ENCODE measurements at regions not wholly inside any gene's neighbourhood (a gene's known extent, or its start where the extent isn't known, plus 50 kb on each side); places are given as distances from the start of the nearest gene placed in this dataset.
A peak's percentile ranks its signal among the peaks of the same experiment; 100 is the strongest.

DNA sequence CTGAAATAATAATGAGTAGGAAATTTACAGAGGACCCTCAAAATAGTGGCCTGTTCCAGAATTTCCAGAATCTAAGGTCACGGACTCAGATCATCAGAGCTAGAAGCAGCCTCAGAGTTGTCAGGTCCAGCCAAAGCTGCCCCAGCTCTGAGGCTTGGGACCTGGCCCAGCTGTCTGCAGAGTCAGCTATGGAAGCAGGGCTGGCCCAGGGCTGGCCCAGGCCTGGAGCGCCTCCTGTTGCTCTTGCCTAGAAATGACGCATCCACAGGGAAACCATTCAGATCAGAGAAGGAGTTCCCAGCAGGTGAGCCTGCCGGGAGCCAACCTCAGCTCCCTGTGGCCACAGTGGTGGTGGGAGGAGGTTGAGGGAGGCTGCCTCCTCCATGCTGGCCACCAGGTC is 106.7 kb upstream of the ARL4C start:
- Histone ChIP-seq H3K27ac (ENCODE audit: low read depth, low read length) (no peak overlapping the region), H3K4me3 (ENCODE audit: low read depth, low read length) (no peak overlapping the region), H3K27me3 (ENCODE audit: insufficient read depth, low read length) (no peaks in the 10 kb centered on the region), H2AFZ (ENCODE audit: low read length, unreplicated experiment) (no peak overlapping the region), H3K36me3 (ENCODE audit: insufficient read depth, low read length) (no peaks in the 10 kb centered on the region), H3K79me2 (ENCODE audit: control insufficient read depth, insufficient read depth, low read length, unreplicated experiment) (no peaks in the 10 kb centered on the region), H3K4me1 (ENCODE audit: control insufficient read depth, insufficient read depth, low read length, unreplicated experiment) (no peaks in the 10 kb centered on the region)

DNA sequence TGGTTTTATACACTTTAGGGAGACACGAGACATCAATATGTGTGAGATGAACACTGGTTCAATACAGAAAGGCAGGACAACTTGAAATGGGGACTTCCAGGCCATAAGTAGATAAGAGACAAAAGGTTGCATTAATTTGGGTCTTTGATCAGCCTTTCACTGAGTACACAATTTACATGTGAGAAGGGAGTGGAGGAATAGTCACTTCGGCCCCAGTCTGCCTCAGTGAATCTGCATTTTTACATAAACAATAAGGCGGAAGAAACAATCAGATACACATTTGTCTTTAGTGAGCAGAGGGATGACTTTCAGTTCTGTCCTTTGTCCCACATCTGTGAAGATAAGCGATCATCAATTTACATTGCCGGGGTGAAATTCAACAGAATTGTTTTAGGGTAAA is 104.3 kb upstream of the ARL4C start:
- no peak overlapping the region for H3K27ac ChIP-seq (ENCODE audit: low read depth, low read length)
- H3K27me3 ChIP-seq (ENCODE audit: insufficient read depth, low read length): no peaks in the 10 kb centered on the region
- H3K79me2 ChIP-seq (ENCODE audit: control insufficient read depth, insufficient read depth, low read length, unreplicated experiment): no peaks in the 10 kb centered on the region
- H3K36me3 ChIP-seq (ENCODE audit: insufficient read depth, low read length): no peaks in the 10 kb centered on the region
- H2AFZ ChIP-seq (ENCODE audit: low read length, unreplicated experiment): no peak overlapping the region
- no peak overlapping the region for H3K4me3 ChIP-seq (ENCODE audit: low read depth, low read length)
- H3K4me1 ChIP-seq (ENCODE audit: control insufficient read depth, insufficient read depth, low read length, unreplicated experiment): no peaks in the 10 kb centered on the region

DNA sequence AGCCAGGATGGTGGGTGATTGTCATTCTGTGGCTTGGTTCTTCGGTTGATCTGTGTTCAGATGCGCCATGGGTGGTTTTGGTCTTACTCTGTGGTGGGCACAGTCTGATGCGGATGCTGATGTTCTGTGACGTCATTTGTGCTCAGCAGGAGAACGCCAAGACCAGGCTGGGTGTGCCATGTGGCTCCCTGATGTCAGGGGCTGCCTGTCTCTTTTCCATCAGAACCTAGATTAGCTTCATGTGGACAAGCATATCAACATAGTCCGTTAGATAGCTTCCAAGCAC is 100.6 kb upstream of the ARL4C start:
- Histone ChIP-seq H3K36me3 (ENCODE audit: insufficient read depth, low read length) (no peaks in the 10 kb centered on the region), H2AFZ (ENCODE audit: low read length, unreplicated experiment) (no peak overlapping the region), H3K27ac (ENCODE audit: low read depth, low read length) (no peak overlapping the region), H3K4me1 (ENCODE audit: control insufficient read depth, insufficient read depth, low read length, unreplicated experiment) (no peaks in the 10 kb centered on the region), H3K4me3 (ENCODE audit: low read depth, low read length) (no peak overlapping the region), H3K27me3 (ENCODE audit: insufficient read depth, low read length) (no peaks in the 10 kb centered on the region), H3K79me2 (ENCODE audit: control insufficient read depth, insufficient read depth, low read length, unreplicated experiment) (no peaks in the 10 kb centered on the region)

DNA sequence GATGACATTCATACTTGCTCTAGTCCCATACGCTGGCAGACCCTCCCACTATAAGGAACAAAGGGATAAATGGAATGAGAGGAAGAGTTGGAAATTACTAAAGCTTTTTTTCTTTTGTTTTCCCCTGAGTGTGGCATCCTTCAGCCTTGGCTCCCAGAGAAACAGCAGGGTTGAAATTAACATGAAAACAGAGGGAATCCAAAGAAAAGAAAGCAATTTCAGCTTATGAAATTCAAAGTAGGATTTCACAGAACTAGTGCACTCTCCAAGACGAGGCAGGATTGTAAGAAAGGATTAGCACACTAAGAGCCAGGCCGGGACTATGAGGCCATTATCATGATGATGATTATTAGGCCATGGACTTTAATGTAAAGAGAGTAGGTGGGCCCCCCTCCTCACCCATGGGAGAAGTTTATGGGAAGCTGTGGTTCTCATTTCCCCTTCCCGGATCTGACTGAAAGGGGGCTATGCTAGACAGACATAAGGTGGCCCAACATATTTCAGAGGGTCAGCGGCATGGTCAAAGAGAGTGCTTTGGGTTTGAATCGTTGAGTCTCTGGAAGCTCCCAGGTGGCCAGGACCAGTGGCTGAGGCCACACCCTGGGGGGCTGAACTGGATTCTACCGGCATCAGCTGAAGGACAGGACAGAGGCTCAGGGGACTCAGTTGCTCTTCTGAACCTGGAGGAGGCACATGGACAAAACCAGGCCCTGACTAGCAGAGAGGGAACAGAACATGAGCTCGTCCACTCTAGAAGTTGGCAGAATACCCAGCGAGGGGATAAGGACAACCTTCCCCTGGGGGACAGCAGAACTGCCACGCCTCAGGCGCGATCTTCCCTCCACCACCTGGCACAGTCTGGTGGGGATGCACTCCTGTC is 100.1 kb upstream of the ARL4C start:
- Histone ChIP-seq H3K4me3 (ENCODE audit: low read depth, low read length) (no peak overlapping the region), H2AFZ (ENCODE audit: low read length, unreplicated experiment) (no peak overlapping the region), H3K27ac (ENCODE audit: low read depth, low read length) (no peak overlapping the region), H3K36me3 (ENCODE audit: insufficient read depth, low read length) (no peaks in the 10 kb centered on the region), H3K27me3 (ENCODE audit: insufficient read depth, low read length) (no peaks in the 10 kb centered on the region), H3K79me2 (ENCODE audit: control insufficient read depth, insufficient read depth, low read length, unreplicated experiment) (no peaks in the 10 kb centered on the region), H3K4me1 (ENCODE audit: control insufficient read depth, insufficient read depth, low read length, unreplicated experiment) (no peaks in the 10 kb centered on the region)

DNA sequence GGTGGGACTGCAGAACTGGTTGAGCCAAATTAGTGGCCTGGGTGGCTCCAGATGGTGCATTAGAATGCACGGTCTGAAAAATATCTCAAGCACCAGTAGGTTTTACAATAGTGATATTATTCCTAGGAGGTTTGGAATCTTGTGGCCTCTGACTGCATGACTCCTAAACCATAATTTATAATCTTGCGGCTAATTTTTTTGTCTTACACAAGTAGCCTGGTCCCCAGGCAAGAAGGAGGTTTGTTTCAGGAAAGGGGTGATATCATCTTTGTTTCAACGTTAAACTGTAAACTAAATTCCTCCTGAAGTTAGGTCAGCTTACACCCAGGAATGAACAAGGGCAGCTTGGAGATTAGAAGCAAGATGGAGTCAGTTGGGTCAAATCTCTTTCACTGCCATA is 98.9 kb upstream of the ARL4C start:
- no peaks in the 10 kb centered on the region for H3K79me2 ChIP-seq (ENCODE audit: control insufficient read depth, insufficient read depth, low read length, unreplicated experiment)
- H3K36me3 ChIP-seq (ENCODE audit: insufficient read depth, low read length): no peaks in the 10 kb centered on the region
- no peak overlapping the region for H3K27ac ChIP-seq (ENCODE audit: low read depth, low read length)
- no peaks in the 10 kb centered on the region for H3K4me1 ChIP-seq (ENCODE audit: control insufficient read depth, insufficient read depth, low read length, unreplicated experiment)
- no peak overlapping the region for H2AFZ ChIP-seq (ENCODE audit: low read length, unreplicated experiment)
- H3K4me3 ChIP-seq (ENCODE audit: low read depth, low read length): no peak overlapping the region
- H3K27me3 ChIP-seq (ENCODE audit: insufficient read depth, low read length): no peaks in the 10 kb centered on the region

DNA sequence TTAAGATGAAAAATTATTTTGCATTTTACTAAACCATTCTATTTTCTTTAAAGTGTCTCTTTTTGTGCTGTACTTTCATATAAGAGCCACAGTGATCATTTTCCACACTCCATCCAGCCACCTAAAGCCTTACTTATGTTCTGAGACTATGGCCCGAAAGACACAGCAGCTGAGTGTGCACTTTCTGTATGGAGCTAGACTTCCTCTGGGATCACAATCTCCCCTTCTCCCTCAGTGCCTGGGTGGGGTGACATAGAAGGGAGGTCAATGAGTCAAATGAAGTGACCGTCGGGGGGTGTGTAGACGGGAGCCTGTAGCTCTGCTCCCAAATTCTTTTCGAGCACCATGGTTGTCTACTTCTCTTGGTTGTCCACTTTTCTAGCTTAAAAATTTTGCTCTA is 97.8 kb upstream of the ARL4C start:
- Histone ChIP-seq H2AFZ (ENCODE audit: low read length, unreplicated experiment) (no peak overlapping the region), H3K4me1 (ENCODE audit: control insufficient read depth, insufficient read depth, low read length, unreplicated experiment) (no peaks in the 10 kb centered on the region), H3K27me3 (ENCODE audit: insufficient read depth, low read length) (no peaks in the 10 kb centered on the region), H3K79me2 (ENCODE audit: control insufficient read depth, insufficient read depth, low read length, unreplicated experiment) (no peaks in the 10 kb centered on the region), H3K4me3 (ENCODE audit: low read depth, low read length) (no peak overlapping the region), H3K27ac (ENCODE audit: low read depth, low read length) (no peak overlapping the region), H3K36me3 (ENCODE audit: insufficient read depth, low read length) (no peaks in the 10 kb centered on the region)

DNA sequence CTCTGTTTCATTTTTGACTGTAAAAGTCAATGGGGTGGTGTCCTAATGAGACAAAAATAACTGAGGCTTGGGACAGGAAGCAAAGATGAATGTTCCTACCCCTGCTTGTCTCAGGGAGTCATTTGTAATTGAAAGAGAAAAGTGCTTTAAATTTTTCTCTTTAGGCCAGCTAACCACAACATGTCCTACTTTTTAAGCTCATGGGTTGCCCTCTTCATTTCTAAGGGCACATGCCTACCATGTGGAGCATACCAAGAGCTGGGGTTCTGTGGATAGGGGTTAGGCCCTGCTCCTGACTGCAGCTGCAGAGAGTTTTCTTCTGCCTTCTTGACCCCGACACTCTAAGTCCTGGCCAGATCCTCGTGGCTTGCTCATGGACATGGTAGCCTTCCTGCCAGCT is 96.8 kb upstream of the ARL4C start:
- Histone ChIP-seq H3K36me3 (ENCODE audit: insufficient read depth, low read length) (no peaks in the 10 kb centered on the region), H3K4me3 (ENCODE audit: low read depth, low read length) (no peak overlapping the region), H3K79me2 (ENCODE audit: control insufficient read depth, insufficient read depth, low read length, unreplicated experiment) (no peaks in the 10 kb centered on the region), H2AFZ (ENCODE audit: low read length, unreplicated experiment) (no peak overlapping the region), H3K27me3 (ENCODE audit: insufficient read depth, low read length) (no peaks in the 10 kb centered on the region), H3K27ac (ENCODE audit: low read depth, low read length) (no peak overlapping the region), H3K4me1 (ENCODE audit: control insufficient read depth, insufficient read depth, low read length, unreplicated experiment) (no peaks in the 10 kb centered on the region)

DNA sequence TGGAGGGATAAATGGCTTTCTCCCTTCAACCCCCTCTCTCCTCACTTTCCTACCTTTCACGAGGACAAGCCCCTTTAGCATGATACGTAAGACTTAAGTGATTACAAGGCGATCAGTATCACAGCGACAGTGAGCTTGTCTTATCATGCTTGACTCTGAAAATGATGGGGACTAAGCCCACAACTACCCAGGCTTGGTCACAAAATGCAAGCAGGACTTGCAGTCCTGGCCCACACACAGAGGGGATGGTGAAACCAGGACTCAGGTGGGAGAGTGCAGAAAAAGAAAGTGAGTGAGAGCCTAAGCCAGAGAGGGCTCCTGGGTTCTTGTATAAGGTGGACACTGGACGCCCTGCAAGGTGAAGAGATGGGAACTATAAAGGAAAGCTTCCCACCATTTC is 95.7 kb upstream of the ARL4C start:
- Histone ChIP-seq H3K4me3 (ENCODE audit: low read depth, low read length) (no peak overlapping the region), H3K36me3 (ENCODE audit: insufficient read depth, low read length) (no peaks in the 10 kb centered on the region), H3K27me3 (ENCODE audit: insufficient read depth, low read length) (no peaks in the 10 kb centered on the region), H3K27ac (ENCODE audit: low read depth, low read length) (no peak overlapping the region), H3K4me1 (ENCODE audit: control insufficient read depth, insufficient read depth, low read length, unreplicated experiment) (peaks cover 6% of the 10 kb centered on the region), H3K79me2 (ENCODE audit: control insufficient read depth, insufficient read depth, low read length, unreplicated experiment) (no peaks in the 10 kb centered on the region), H2AFZ (ENCODE audit: low read length, unreplicated experiment) (no peak overlapping the region)

DNA sequence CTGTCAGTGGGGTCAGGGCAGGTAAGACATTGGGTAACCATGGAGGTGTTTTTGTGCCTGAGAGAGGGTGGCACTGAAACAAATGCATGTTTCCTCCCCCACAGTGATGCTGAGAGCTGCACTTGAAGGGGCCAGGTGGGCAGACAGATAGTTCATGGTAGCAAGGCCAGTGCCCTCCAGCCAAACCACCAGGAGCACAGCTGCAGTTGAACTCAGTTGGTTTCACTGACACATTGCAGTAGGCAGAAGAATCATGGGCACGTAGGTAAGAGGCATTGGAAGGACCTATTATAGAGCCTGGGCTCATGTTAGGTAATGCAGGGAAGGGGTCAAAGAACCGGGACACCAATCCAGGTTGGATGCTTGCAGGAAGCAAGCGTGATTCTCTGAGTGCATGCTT is 93.2 kb upstream of the ARL4C start:
- no peaks in the 10 kb centered on the region for H3K27me3 ChIP-seq (ENCODE audit: insufficient read depth, low read length)
- H2AFZ ChIP-seq (ENCODE audit: low read length, unreplicated experiment): no peak overlapping the region
- H3K4me1 ChIP-seq (ENCODE audit: control insufficient read depth, insufficient read depth, low read length, unreplicated experiment): peaks cover 13% of the 10 kb centered on the region
- H3K79me2 ChIP-seq (ENCODE audit: control insufficient read depth, insufficient read depth, low read length, unreplicated experiment): no peaks in the 10 kb centered on the region
- H3K4me3 ChIP-seq (ENCODE audit: low read depth, low read length): no peak overlapping the region
- no peak overlapping the region for H3K27ac ChIP-seq (ENCODE audit: low read depth, low read length)
- H3K36me3 ChIP-seq (ENCODE audit: insufficient read depth, low read length): no peaks in the 10 kb centered on the region

DNA sequence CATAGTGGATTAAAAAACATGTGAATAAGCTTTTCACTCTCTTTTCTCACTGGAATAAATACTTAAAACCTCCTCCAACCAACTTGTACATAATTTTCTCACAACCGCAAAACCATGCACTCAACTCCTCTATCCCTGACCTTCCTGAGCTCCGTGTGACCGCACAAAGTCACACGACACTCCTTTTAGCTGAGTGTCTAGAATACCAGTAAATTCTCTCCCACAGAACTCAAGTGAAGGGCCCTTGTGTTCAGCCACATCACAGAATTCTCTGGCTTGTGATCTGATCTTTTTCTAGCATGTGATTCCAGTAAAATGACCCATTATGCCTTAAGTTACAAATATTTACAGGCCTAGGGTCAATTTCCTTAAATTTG is 91.2 kb upstream of the ARL4C start:
- no peak overlapping the region for H3K4me3 ChIP-seq (ENCODE audit: low read depth, low read length)
- H3K27ac ChIP-seq (ENCODE audit: low read depth, low read length): no peak overlapping the region
- H3K27me3 ChIP-seq (ENCODE audit: insufficient read depth, low read length): peaks cover 6% of the 10 kb centered on the region; the same call in 1 of the 2 replicates

DNA sequence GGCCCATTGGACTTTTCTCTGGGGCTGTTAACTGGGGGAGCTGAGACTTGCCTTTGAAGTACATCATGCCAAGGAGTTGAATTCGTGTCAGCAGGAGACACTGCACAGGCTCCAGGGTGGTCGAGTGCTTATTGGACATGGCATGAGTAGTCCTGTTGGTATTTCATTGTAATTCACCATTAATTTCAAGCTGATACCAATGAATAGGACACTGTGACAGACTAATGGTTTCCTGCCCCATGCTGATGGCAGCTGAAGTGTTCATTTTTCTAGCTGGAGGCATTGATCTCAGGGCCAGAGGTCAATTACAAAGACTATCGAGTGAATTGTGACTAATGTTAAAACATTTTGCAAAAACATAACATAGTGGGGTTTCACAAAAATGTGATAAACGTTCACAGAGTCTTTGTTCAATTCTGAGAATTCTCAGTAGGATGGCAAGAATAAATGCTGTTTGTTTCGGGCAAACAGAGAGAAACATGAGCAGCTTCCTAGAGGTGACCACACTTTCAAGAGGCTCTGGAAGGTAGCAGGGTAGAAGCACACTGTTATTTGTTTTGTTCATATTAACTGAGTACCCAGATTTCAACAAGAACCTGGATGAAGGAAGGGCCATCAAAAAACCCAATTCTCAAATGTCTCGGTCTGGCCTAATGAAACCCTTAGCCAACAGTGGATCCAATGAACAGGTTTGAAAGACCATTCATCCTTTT is 90.6 kb upstream of the ARL4C start:
- no peaks in the 10 kb centered on the region for H3K36me3 ChIP-seq (ENCODE audit: insufficient read depth, low read length)
- peaks cover 6% of the 10 kb centered on the region for H3K27me3 ChIP-seq (ENCODE audit: insufficient read depth, low read length)
- peak overlapping the region; percentile 33 for H2AFZ ChIP-seq (ENCODE audit: low read length, unreplicated experiment)
- H3K4me1 ChIP-seq (ENCODE audit: control insufficient read depth, insufficient read depth, low read length, unreplicated experiment): peaks cover 13% of the 10 kb centered on the region
- no peaks in the 10 kb centered on the region for H3K79me2 ChIP-seq (ENCODE audit: control insufficient read depth, insufficient read depth, low read length, unreplicated experiment)
- no peak overlapping the region for H3K4me3 ChIP-seq (ENCODE audit: low read depth, low read length)
- H3K27ac ChIP-seq (ENCODE audit: low read depth, low read length): no peak overlapping the region

More for the DNA sequence above, 91.2 kb upstream of the ARL4C start:
- Histone ChIP-seq H2AFZ (ENCODE audit: low read length, unreplicated experiment) (peak overlapping the region; percentile 33), H3K79me2 (ENCODE audit: control insufficient read depth, insufficient read depth, low read length, unreplicated experiment) (no peaks in the 10 kb centered on the region), H3K36me3 (ENCODE audit: insufficient read depth, low read length) (no peaks in the 10 kb centered on the region), H3K4me1 (ENCODE audit: control insufficient read depth, insufficient read depth, low read length, unreplicated experiment) (peaks cover 13% of the 10 kb centered on the region)

All from ACC112 (cell line).